ENCODE measurements at regions not wholly inside any gene's neighbourhood (a gene's known extent, or its start where the extent isn't known, plus 50 kb on each side); places are given as distances from the start of the nearest gene placed in this dataset.

DNA sequence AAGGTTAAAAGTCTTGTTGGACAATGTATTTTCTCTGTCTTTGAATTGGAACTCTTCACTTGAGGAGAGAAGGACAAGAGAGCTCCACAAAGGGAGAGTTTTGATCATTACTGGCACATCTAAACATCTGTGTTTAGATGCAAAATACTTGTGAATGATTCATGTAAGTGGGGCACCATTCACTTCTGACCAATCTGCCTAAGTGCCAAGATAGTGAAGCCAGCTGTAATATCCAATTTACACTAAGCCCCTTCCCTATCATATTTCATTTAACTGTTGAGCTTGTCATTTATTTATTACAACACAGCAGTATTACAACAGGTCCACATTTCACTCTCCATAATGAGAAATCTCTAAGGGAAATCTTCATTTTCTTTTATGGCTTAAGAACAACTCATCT, 832.3 kb upstream of the GOT2 start:
- TF ChIP-seq EGR1 (IDR thresholded peaks at IDR 0.05; ENCODE audit: low read depth in 2 of 2) (no peak), NR2F2 (IDR thresholded peaks at IDR 0.05) (no peak), JUND (IDR thresholded peaks at IDR 0.05) (no peak), RAD21 (IDR thresholded peaks at IDR 0.05) (no peak)
- TF ChIP-seq, protein P1, sequence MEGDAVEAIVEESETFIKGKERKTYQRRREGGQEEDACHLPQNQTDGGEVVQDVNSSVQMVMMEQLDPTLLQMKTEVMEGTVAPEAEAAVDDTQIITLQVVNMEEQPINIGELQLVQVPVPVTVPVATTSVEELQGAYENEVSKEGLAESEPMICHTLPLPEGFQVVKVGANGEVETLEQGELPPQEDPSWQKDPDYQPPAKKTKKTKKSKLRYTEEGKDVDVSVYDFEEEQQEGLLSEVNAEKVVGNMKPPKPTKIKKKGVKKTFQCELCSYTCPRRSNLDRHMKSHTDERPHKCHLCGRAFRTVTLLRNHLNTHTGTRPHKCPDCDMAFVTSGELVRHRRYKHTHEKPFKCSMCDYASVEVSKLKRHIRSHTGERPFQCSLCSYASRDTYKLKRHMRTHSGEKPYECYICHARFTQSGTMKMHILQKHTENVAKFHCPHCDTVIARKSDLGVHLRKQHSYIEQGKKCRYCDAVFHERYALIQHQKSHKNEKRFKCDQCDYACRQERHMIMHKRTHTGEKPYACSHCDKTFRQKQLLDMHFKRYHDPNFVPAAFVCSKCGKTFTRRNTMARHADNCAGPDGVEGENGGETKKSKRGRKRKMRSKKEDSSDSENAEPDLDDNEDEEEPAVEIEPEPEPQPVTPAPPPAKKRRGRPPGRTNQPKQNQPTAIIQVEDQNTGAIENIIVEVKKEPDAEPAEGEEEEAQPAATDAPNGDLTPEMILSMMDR (IDR thresholded peaks at IDR 0.05; ENCODE audit: low read depth, low read length, missing input control), result no peak
- TF ChIP-seq, protein P2, sequence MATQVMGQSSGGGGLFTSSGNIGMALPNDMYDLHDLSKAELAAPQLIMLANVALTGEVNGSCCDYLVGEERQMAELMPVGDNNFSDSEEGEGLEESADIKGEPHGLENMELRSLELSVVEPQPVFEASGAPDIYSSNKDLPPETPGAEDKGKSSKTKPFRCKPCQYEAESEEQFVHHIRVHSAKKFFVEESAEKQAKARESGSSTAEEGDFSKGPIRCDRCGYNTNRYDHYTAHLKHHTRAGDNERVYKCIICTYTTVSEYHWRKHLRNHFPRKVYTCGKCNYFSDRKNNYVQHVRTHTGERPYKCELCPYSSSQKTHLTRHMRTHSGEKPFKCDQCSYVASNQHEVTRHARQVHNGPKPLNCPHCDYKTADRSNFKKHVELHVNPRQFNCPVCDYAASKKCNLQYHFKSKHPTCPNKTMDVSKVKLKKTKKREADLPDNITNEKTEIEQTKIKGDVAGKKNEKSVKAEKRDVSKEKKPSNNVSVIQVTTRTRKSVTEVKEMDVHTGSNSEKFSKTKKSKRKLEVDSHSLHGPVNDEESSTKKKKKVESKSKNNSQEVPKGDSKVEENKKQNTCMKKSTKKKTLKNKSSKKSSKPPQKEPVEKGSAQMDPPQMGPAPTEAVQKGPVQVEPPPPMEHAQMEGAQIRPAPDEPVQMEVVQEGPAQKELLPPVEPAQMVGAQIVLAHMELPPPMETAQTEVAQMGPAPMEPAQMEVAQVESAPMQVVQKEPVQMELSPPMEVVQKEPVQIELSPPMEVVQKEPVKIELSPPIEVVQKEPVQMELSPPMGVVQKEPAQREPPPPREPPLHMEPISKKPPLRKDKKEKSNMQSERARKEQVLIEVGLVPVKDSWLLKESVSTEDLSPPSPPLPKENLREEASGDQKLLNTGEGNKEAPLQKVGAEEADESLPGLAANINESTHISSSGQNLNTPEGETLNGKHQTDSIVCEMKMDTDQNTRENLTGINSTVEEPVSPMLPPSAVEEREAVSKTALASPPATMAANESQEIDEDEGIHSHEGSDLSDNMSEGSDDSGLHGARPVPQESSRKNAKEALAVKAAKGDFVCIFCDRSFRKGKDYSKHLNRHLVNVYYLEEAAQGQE (IDR thresholded peaks at IDR 0.05), result no peak
- TF ChIP-seq, protein P3, sequence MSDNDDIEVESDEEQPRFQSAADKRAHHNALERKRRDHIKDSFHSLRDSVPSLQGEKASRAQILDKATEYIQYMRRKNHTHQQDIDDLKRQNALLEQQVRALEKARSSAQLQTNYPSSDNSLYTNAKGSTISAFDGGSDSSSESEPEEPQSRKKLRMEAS (IDR thresholded peaks at IDR 0.05), result no peak
- TF ChIP-seq, protein P4, sequence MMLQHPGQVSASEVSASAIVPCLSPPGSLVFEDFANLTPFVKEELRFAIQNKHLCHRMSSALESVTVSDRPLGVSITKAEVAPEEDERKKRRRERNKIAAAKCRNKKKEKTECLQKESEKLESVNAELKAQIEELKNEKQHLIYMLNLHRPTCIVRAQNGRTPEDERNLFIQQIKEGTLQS (IDR thresholded peaks at IDR 0.05), result no peak

All from liver (tissue), 3 donors.